Esophagus (tissue), 2 donors: ENCODE measurements at regions not wholly inside any gene's neighbourhood (a gene's known extent, or its start where the extent isn't known, plus 50 kb on each side); places are given as distances from the start of the nearest gene placed in this dataset.

Experiments
- H3K27ac ChIP-seq, 2 donors: one replicate each; pipeline ENCODE4 v1.5.1; 2013; ENCODE audit warnings: low read depth in 2 of 2, mild to moderate bottlenecking in 2 of 2, inconsistent platforms in 1 of 2, low read length in 1 of 2, moderate library complexity in 1 of 2
- H3K27me3 ChIP-seq, 2 donors: one replicate each; pipeline ENCODE4 v1.6.1; 2013; ENCODE audit warnings: low read length in 2 of 2, control low read depth in 1 of 2, mild to moderate bottlenecking in 1 of 2; ENCODE audit not compliant: insufficient read depth in 2 of 2, control insufficient read depth in 1 of 2
- H3K36me3 ChIP-seq, 2 donors: one replicate each; pipeline ENCODE4 v1.6.1; 2013; ENCODE audit warnings: low read length in 1 of 2; ENCODE audit not compliant: control insufficient read depth in 2 of 2, insufficient read depth in 2 of 2
- H3K4me1 ChIP-seq, 2 donors: one replicate each; pipeline ENCODE4 v1.6.1; 2013; ENCODE audit warnings: low read length in 1 of 2; ENCODE audit not compliant: control insufficient read depth in 2 of 2, insufficient read depth in 2 of 2
- H3K4me3 ChIP-seq, 2 donors: one replicate each; pipeline ENCODE4 v1.5.1; 2013; ENCODE audit warnings: low read length in 2 of 2, mild to moderate bottlenecking in 2 of 2, low read depth in 1 of 2, moderate library complexity in 1 of 2
- H3K9me3 ChIP-seq, 2 donors: one replicate each; pipeline ENCODE4 v1.6.1; 2013; ENCODE audit warnings: mild to moderate bottlenecking in 2 of 2, low read depth in 1 of 2, low read length in 1 of 2, moderate library complexity in 1 of 2; ENCODE audit not compliant: control insufficient read depth in 2 of 2, insufficient read depth in 1 of 2
- WGBS, 2 donors: extraction: QIAGEN DNeasy Blood & Tissue Kit; methylation state at CpG; one replicate each; pipeline ENCODE4 v1.1.7; 2013; 5-methylcytosine and 5-hydroxymethylcytosine counted together
- donor health status: healthy with polysubstance abuse.
- donor health status: Bipolar disorder and iron deficiency.

DNA sequence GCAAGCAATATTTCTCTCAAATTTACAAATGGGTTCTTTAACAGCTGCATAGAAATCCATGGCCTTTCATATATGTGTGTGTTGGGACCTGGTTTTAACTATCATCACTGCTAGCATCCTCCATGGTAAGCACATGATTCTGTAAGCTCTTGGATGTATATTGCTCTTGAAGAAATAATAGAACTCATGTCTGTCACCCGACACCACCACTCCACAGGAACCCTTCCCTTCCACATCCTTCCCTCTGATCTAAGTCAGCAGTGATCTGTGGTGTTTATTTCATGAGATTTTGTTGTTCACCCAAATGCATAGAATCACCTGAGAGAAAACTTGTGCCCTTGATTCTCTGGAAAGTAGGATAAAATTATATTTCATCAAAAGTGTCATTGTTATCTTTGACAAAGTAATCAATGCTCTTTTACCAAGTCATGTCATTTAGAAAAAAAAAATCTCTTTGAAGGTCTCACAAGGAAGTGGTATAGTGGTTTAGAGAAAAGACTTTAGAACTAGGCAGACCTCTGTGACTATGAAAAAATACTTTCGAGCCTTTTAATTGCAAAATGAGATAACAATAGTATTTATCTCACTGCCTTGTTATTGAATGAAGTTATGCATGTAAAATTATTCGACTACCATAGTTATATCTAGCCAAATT, 649.8 kb upstream of the SLC35B3 start:
- H3K4me3 ChIP-seq = no peak overlapping the region
- no peaks in the 10 kb centered on the region for H3K4me1 ChIP-seq
- no peaks in the 10 kb centered on the region for H3K36me3 ChIP-seq
- no peaks in the 10 kb centered on the region for H3K9me3 ChIP-seq
- H3K27ac ChIP-seq = no peak overlapping the region
- WGBS, 2 donors = 56 to 68% methylated on average over 3 of the region's 3 CpGs
- H3K27me3 ChIP-seq = no peaks in the 10 kb centered on the region

GRCh38 chr6:9083108-9083507, 647.8 kb upstream of the SLC35B3 start:
- Histone ChIP-seq H3K27ac (no peak overlapping the region), H3K4me1 (no peaks in the 10 kb centered on the region), H3K36me3 (no peaks in the 10 kb centered on the region), H3K4me3 (no peak overlapping the region), H3K9me3 (no peaks in the 10 kb centered on the region), H3K27me3 (no peaks in the 10 kb centered on the region)
- 89 to 92% methylated on average over 2 of the region's 2 CpGs for WGBS, 2 donors

DNA sequence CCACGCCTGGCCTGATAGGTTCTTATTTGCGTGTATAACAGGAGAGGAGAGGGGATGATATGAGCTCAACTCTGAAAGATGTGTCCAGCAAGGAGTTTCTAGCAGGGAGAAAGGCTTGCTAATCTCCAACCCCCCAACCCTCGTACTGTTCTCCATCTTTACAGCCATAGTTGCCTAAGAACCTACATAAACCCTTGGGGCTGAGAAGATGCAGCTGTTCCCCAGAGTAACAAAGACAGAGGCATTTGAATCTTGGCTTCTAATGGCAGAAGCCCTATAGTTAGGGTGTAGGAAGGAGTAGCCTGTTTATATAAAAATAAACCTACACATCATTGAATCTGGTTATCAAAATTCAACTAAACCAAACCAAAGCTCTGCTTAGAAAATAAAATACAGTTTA, 631.4 kb upstream of the SLC35B3 start:
- H3K4me3 ChIP-seq = no peak overlapping the region
- 86 to 91% methylated on average over 3 of the region's 3 CpGs for whole genome bisulfite sequencing, 2 donors
- H3K27ac ChIP-seq = no peak overlapping the region
- no peaks in the 10 kb centered on the region for H3K9me3 ChIP-seq
- no peaks in the 10 kb centered on the region for H3K36me3 ChIP-seq
- no peaks in the 10 kb centered on the region for H3K4me1 ChIP-seq
- no peaks in the 10 kb centered on the region for H3K27me3 ChIP-seq

- H3K9me3 ChIP-seq = no peaks in the 10 kb centered on the region
- WGBS, 2 donors = 27 to 32% methylated on average over 1 of the region's 1 CpG
- H3K4me1 ChIP-seq = no peaks in the 10 kb centered on the region
- no peaks in the 10 kb centered on the region for H3K27me3 ChIP-seq
- no peak overlapping the region for H3K27ac ChIP-seq
- H3K36me3 ChIP-seq = no peaks in the 10 kb centered on the region
- no peak overlapping the region for H3K4me3 ChIP-seq
Measured at GRCh38 chr6:9064156-9064555, 628.8 kb upstream of the SLC35B3 start.

DNA sequence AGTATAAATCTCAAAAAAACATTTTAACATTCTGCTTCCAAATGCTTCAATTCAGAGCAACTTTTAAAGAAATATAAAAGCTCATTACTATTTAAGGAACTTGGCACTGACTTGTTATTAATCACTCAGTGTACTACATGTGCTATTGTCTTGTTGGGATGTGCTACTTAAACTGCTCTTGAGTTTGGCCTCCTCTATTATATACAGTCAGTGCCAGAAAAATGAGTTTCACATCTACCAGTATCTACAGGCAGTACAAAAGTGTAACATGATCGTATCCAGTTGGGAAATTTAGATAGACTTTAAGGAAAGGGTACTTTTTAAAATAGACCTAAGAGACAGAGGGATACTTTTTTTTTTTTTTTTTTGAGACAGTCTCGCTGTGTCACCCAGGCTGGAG, 627.3 kb upstream of the SLC35B3 start:
- Histone ChIP-seq H3K36me3 (no peaks in the 10 kb centered on the region), H3K4me1 (no peaks in the 10 kb centered on the region), H3K4me3 (no peak overlapping the region), H3K9me3 (no peaks in the 10 kb centered on the region), H3K27ac (no peak overlapping the region), H3K27me3 (no peaks in the 10 kb centered on the region)
- 61 to 65% methylated on average over 2 of the region's 2 CpGs for WGBS, 2 donors

GRCh38 chr6:9057937-9058336, 622.6 kb upstream of the SLC35B3 start:
- Histone ChIP-seq H3K27ac (no peak overlapping the region), H3K4me1 (no peaks in the 10 kb centered on the region), H3K36me3 (no peaks in the 10 kb centered on the region), H3K27me3 (no peaks in the 10 kb centered on the region), H3K9me3 (no peaks in the 10 kb centered on the region), H3K4me3 (no peak overlapping the region)
- WGBS, 2 donors = 38 to 45% methylated on average over 2 of the region's 2 CpGs

GRCh38 chr6:9056556-9056955, 621.2 kb upstream of the SLC35B3 start:
- H3K4me3 ChIP-seq = no peak overlapping the region
- WGBS, 2 donors = 57 to 91% methylated on average over 2 of the region's 2 CpGs
- H3K27ac ChIP-seq = no peak overlapping the region
- no peaks in the 10 kb centered on the region for H3K4me1 ChIP-seq
- no peaks in the 10 kb centered on the region for H3K36me3 ChIP-seq
- H3K27me3 ChIP-seq = no peaks in the 10 kb centered on the region
- H3K9me3 ChIP-seq = no peaks in the 10 kb centered on the region

- Histone ChIP-seq H3K4me3 (no peak overlapping the region), H3K36me3 (no peaks in the 10 kb centered on the region), H3K4me1 (no peaks in the 10 kb centered on the region), H3K27ac (no peak overlapping the region), H3K27me3 (no peaks in the 10 kb centered on the region), H3K9me3 (no peaks in the 10 kb centered on the region)
- 86 to 87% methylated on average over 3 of the region's 3 CpGs for WGBS, 2 donors
Measured at GRCh38 chr6:9044426-9044825, 609.1 kb upstream of the SLC35B3 start.

DNA sequence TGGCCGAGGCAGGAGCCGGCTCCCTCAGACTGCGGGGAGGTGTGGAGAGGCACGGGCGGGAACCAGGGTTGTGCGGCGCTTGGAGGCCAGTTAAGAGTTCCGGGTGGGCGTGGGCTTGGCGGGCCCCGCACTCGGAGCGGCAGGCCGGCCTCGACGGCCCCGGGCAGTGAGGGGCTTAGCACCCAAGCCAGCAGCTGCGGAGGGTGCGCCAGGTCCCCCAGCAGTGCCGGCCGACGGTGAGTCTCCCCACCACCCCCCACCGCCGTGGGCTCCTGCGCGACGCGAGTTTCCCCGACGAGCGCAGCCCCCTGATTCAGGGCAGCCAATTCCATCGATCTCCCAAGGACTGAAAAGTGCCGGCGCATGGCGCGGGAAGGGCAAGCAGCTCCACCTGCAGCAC, 605.4 kb upstream of the SLC35B3 start:
- H3K4me1 ChIP-seq = no peaks in the 10 kb centered on the region
- no peaks in the 10 kb centered on the region for H3K27me3 ChIP-seq
- no peak overlapping the region for H3K27ac ChIP-seq
- no peak overlapping the region for H3K4me3 ChIP-seq
- no peaks in the 10 kb centered on the region for H3K9me3 ChIP-seq
- no peaks in the 10 kb centered on the region for H3K36me3 ChIP-seq
- WGBS, 2 donors = 98% methylated on average over 31 to 36 of the region's 36 CpGs

GRCh38 chr6:9039258-9039657, 603.9 kb upstream of the SLC35B3 start:
- no peaks in the 10 kb centered on the region for H3K9me3 ChIP-seq
- no peak overlapping the region for H3K27ac ChIP-seq
- no peaks in the 10 kb centered on the region for H3K4me1 ChIP-seq
- H3K27me3 ChIP-seq = no peaks in the 10 kb centered on the region
- no peaks in the 10 kb centered on the region for H3K36me3 ChIP-seq
- 93 to 96% methylated on average over 6 of the region's 6 CpGs for WGBS, 2 donors
- H3K4me3 ChIP-seq = no peak overlapping the region
